ENCODE measurements at regions not wholly inside any gene's neighbourhood (a gene's known extent, or its start where the extent isn't known, plus 50 kb on each side); places are given as distances from the start of the nearest gene placed in this dataset.

DNA sequence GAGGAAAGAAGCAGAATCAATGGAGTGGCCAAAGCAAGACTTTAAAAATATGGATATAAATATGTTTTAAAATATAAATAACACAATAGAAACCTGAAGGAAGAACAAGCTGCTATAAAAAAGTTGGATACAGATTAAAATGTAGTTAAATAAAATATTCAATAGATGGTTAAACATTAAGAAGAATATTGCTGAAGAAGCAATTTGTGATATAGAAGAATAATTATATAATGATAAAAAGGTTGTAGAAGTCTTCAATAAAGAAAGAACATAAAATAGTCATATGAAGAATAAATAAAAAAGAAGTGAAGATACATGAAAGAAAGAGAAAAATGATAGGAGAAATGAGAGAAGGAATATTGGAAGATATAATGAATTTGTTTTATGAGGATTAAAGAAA is 392.0 kb downstream of the DSC3 start:
- no peak for TF ChIP-seq POLR2A (IDR thresholded peaks at IDR 0.05)
- TF ChIP-seq, protein P1, sequence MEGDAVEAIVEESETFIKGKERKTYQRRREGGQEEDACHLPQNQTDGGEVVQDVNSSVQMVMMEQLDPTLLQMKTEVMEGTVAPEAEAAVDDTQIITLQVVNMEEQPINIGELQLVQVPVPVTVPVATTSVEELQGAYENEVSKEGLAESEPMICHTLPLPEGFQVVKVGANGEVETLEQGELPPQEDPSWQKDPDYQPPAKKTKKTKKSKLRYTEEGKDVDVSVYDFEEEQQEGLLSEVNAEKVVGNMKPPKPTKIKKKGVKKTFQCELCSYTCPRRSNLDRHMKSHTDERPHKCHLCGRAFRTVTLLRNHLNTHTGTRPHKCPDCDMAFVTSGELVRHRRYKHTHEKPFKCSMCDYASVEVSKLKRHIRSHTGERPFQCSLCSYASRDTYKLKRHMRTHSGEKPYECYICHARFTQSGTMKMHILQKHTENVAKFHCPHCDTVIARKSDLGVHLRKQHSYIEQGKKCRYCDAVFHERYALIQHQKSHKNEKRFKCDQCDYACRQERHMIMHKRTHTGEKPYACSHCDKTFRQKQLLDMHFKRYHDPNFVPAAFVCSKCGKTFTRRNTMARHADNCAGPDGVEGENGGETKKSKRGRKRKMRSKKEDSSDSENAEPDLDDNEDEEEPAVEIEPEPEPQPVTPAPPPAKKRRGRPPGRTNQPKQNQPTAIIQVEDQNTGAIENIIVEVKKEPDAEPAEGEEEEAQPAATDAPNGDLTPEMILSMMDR (IDR thresholded peaks at IDR 0.05), result no peak

Measured in heart left ventricle (tissue), 13 donors.